Type B pancreatic cell (in vitro differentiated cells): ENCODE measurements at regions not wholly inside any gene's neighbourhood (a gene's known extent, or its start where the extent isn't known, plus 50 kb on each side); places are given as distances from the start of the nearest gene placed in this dataset.

Source experiments
- DNase-seq: peaks from one replicate; pipeline ENCODE4 v3.0.0; 2021; ENCODE audit warnings: mixed read lengths; ENCODE audit not compliant: unreplicated experiment; ENCODE audit errors: extremely low spot score
- H3K27ac Mint-ChIP-seq: 2 replicates; pipeline ENCODE4 v1.8.0; 2021; ENCODE audit warnings: mild to moderate bottlenecking, mixed read lengths
- H3K27me3 Mint-ChIP-seq: 2 replicates; pipeline ENCODE4 v1.8.0; 2021; ENCODE audit warnings: mixed read lengths
- H3K36me3 Mint-ChIP-seq: 2 replicates; pipeline ENCODE4 v1.8.0; 2021; ENCODE audit warnings: mixed read lengths
- H3K4me1 Mint-ChIP-seq: one replicate; pipeline ENCODE4 v1.8.0; 2021; ENCODE audit warnings: mixed read lengths; ENCODE audit not compliant: unreplicated experiment
- H3K4me3 Mint-ChIP-seq: 2 replicates; pipeline ENCODE4 v1.8.0; 2021; ENCODE audit warnings: mild to moderate bottlenecking, mixed read lengths
- H3K9me3 Mint-ChIP-seq: 2 replicates; pipeline ENCODE4 v1.8.0; 2021; ENCODE audit warnings: mixed read lengths
- CTCF ChIP-seq: fragments of 200-600 bp; sonication (generic); conservative IDR thresholded peaks from 2 replicates; pipeline ENCODE4 v1.5.0; 2021; ENCODE audit warnings: antibody characterized with exemption, mild to moderate bottlenecking

DNA sequence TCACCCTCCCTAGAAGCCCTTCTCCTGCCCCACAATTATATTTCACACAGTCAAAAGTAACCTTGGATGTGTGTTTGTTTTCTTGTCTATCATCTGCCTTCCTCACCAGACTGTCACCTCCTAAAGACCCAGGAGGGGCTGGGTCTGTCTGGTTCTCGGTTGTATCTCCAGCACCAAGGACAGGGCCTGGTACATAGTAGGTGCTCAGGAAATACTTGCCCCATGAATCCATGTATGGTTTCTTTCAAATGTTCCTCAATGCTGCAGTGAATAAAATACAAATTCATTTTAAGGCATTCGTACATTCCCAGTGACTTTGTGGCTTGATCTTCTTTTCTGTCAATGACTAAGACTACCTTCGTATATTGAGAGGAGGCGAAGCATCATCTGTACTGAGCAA lies 122.9 kb upstream of the ZNF716 start:
- Mint-ChIP-seq H3K4me1 (no peaks in the 10 kb centered on the region), H3K9me3 (peaks cover 22% of the 10 kb centered on the region), H3K4me3 (no peak overlapping the region), H3K36me3 (no peaks in the 10 kb centered on the region), H3K27me3 (no peaks in the 10 kb centered on the region), H3K27ac (no peak overlapping the region)
- no peak for TF ChIP-seq CTCF
- no peak for DNase-seq

DNA sequence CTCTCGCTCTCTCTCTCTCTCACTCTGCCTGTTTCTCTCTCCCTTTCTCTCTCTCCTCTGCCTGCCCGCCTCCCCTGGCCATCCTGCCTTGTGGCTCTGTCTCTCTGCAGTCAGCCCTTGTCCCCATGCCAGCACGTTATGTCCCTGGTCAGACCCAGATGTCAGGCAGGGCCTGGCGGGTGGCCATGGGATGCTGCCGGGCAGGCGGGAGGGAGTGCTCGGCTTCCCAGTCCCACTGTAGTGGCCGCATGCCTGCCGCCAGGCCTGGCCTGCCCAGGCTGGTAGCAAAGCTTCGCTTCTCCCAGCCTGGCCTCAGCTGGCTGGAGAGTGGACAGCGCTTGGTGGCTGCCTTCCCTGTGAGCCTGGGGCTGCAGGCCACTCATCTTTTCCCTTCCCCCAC lies 121.5 kb upstream of the ZNF716 start:
- Mint-ChIP-seq H3K4me1 (no peaks in the 10 kb centered on the region), H3K27me3 (no peaks in the 10 kb centered on the region), H3K4me3 (no peak overlapping the region), H3K27ac (no peak overlapping the region), H3K36me3 (no peaks in the 10 kb centered on the region), H3K9me3 (peaks cover 22% of the 10 kb centered on the region)
- TF ChIP-seq CTCF = no peak
- DNase-seq = no peak

- Mint-ChIP-seq H3K36me3 (no peaks in the 10 kb centered on the region), H3K4me3 (no peak overlapping the region), H3K4me1 (no peaks in the 10 kb centered on the region), H3K9me3 (peaks cover 22% of the 10 kb centered on the region), H3K27ac (no peak overlapping the region), H3K27me3 (no peaks in the 10 kb centered on the region)
- no peak for DNase-seq
- TF ChIP-seq CTCF = no peak
Measured at GRCh38 chr7:57328963-57329362, 121.0 kb upstream of the ZNF716 start.

- Mint-ChIP-seq H3K36me3 (no peaks in the 10 kb centered on the region), H3K4me3 (no peak overlapping the region), H3K27ac (no peak overlapping the region), H3K27me3 (no peaks in the 10 kb centered on the region), H3K4me1 (no peaks in the 10 kb centered on the region), H3K9me3 (peaks cover 6% of the 10 kb centered on the region)
- no peak for TF ChIP-seq CTCF
- no peak for DNase-seq
Measured at GRCh38 chr7:57339198-57339944, 110.6 kb upstream of the ZNF716 start.

- no peak overlapping the region for H3K4me3 Mint-ChIP-seq
- H3K27me3 Mint-ChIP-seq = no peaks in the 10 kb centered on the region
- no peak for TF ChIP-seq CTCF
- peaks cover 3% of the 10 kb centered on the region for H3K36me3 Mint-ChIP-seq
- no peaks in the 10 kb centered on the region for H3K4me1 Mint-ChIP-seq
- H3K27ac Mint-ChIP-seq = no peak overlapping the region
- peaks cover 6% of the 10 kb centered on the region for H3K9me3 Mint-ChIP-seq
- DNase-seq = no peak
Measured at GRCh38 chr7:57342954-57343353, 107.0 kb upstream of the ZNF716 start.
